GM23338 (cell line): ENCODE measurements at regions not wholly inside any gene's neighbourhood (a gene's known extent, or its start where the extent isn't known, plus 50 kb on each side); places are given as distances from the start of the nearest gene placed in this dataset.

ENCODE experiments used
- CTCF ChIP-seq, 2 experiments: fragments of 200-600 bp in 1 of 2; sonication (generic) in 1 of 2; conservative IDR thresholded peaks; 2 replicates each; pipeline versions ENCODE4 v1.5.1 to v1.6.1; 2016 to 2017; ENCODE audit warnings: antibody characterized with exemption in 2 of 2, low read depth in 2 of 2, mild to moderate bottlenecking in 2 of 2, moderate library complexity in 1 of 2
- EZH2 ChIP-seq: fragments of 200-600 bp; sonication (generic); IDR thresholded peaks from one replicate; pipeline ENCODE4 v1.8.0; 2017; ENCODE audit warnings: antibody characterized with exemption, mild to moderate bottlenecking, low read depth; ENCODE audit not compliant: unreplicated experiment
- ZNF331 ChIP-seq: fragments of 250-450 bp; sonication (Bioruptor Pico); IDR thresholded peaks from 2 replicates; pipeline ENCODE4 v1.5.0; 2020; ENCODE audit warnings: low read depth, mild to moderate bottlenecking, moderate library complexity

- TF ChIP-seq EZH2: no peak
- TF ChIP-seq CTCF (conservative IDR thresholded peaks at IDR 0.05; ENCODE audit: low read depth in 2 of 2): no peak
- TF ChIP-seq ZNF331 (CRISPR knock-in tag): no peak
These were observed 64.1 kb upstream of the SCAF4 start for GRCh38 chr21:31795992-31796391.
